HL-60 (cell line): ENCODE measurements at regions not wholly inside any gene's neighbourhood (a gene's known extent, or its start where the extent isn't known, plus 50 kb on each side); places are given as distances from the start of the nearest gene placed in this dataset.
A peak's percentile ranks its signal among the peaks of the same experiment; 100 is the strongest.

ENCODE experiments used
- DNase-seq, 2 experiments: peaks; one replicate each; pipeline ENCODE4 v3.0.0-alpha.2; 2010 to 2020; ENCODE audit warnings: low read depth in 1 of 2, low spot score in 1 of 2
- H3K27ac ChIP-seq: fragments of 250-450 bp; sonication (Bioruptor Pico); replicated peaks from 2 replicates; pipeline ENCODE4 v1.5.1; 2020; ENCODE audit warnings: mild to moderate bottlenecking, moderate library complexity
- H3K27me3 ChIP-seq: fragments of 250-450 bp; sonication (Bioruptor Pico); 2 replicates; pipeline ENCODE4 v1.5.1; 2021; ENCODE audit warnings: mild to moderate bottlenecking, moderate library complexity; ENCODE audit not compliant: insufficient read depth, poor library complexity, severe bottlenecking
- H3K4me3 ChIP-seq: replicated peaks from 2 replicates; pipeline ENCODE4 v1.5.1; 2011; ENCODE audit warnings: mild to moderate bottlenecking, control low read depth, low read length; ENCODE audit not compliant: insufficient read depth
- CTCF ChIP-seq: IDR thresholded peaks from one replicate; pipeline ENCODE4 v1.5.1; 2011; ENCODE audit warnings: low read length, control low read depth, inconsistent platforms; ENCODE audit not compliant: insufficient read depth
- GABPA ChIP-seq: IDR thresholded peaks from 2 replicates; pipeline ENCODE4 v1.6.1; 2012; ENCODE audit warnings: low read depth
- POLR2AphosphoS5 ChIP-seq: IDR thresholded peaks from 2 replicates; pipeline ENCODE4 v1.6.1; 2012; ENCODE audit warnings: low read depth
- REST ChIP-seq: IDR thresholded peaks from 2 replicates; pipeline ENCODE4 v1.6.1; 2012; ENCODE audit warnings: low read depth; ENCODE audit not compliant: insufficient replicate concordance
- SPI1 ChIP-seq: IDR thresholded peaks from 2 replicates; pipeline ENCODE4 v1.6.1; 2012; ENCODE audit warnings: low read depth, mild to moderate bottlenecking, borderline replicate concordance

DNA sequence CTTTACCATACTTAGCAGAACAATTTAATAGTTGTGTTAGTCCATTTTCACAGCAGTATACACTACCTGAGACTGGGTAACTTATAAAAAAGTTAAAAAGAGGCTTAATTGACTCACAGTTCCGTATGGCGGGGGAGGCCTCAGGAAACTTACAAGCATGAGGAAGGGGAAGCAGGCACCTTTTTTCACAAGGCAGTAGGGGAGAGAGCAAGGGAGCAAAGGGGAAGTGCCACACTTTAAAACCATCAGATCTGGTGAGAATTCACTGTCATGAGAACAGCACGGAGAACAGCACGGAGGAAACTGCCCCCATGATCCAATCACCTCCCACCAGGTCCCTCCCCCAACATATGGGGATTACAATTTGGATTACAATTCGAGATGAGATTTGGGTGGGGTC is 269.9 kb downstream of the MTRR start:
- Histone ChIP-seq H3K27me3 (no peaks in the 10 kb centered on the region), H3K4me3 (no peak overlapping the region), H3K27ac (peak overlapping the region; percentile 23; the same call in 1 of the 2 replicates)
- TF ChIP-seq SPI1 (peak; percentile 94), REST (no peak)
- peak; percentile 47 to 70 for DNase-seq

DNA sequence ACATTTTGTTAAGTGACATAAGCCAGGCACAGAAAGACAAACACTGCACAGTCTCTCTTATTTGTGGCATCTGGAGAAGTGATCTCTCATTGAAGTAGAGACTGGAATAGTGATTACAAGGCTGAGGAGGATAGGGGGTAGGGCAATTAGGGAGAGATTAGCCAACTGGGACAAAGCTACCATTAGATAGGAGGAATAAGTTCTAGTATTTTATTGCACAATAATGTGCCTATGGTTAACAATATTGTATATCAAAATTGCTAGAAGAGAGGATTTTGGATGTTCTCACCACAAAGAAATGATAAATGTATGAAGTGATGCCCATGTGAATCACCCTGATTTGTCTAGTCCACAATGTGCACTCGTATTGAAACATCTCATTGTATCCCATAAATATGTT is 281.8 kb downstream of the MTRR start:
- Histone ChIP-seq H3K27me3 (no peaks in the 10 kb centered on the region), H3K27ac (no peak overlapping the region), H3K4me3 (no peak overlapping the region)
- no peak for DNase-seq
- no peak for TF ChIP-seq GABPA
- TF ChIP-seq POLR2AphosphoS5, result no peak
- TF ChIP-seq CTCF, result no peak
- no peak for TF ChIP-seq SPI1
- TF ChIP-seq REST, result no peak

- no peak overlapping the region for H3K4me3 ChIP-seq
- DNase-seq, result no peak
- H3K27ac ChIP-seq, result no peak overlapping the region
- TF ChIP-seq GABPA, result no peak
- no peak for TF ChIP-seq SPI1
- TF ChIP-seq CTCF, result no peak
- TF ChIP-seq REST, result no peak
- no peak for TF ChIP-seq POLR2AphosphoS5
- H3K27me3 ChIP-seq, result no peaks in the 10 kb centered on the region
Observed at GRCh38 chr5:8156706-8157105, 287.8 kb downstream of the MTRR start.

- DNase-seq, result no peak
- Histone ChIP-seq H3K27me3 (no peaks in the 10 kb centered on the region), H3K4me3 (no peak overlapping the region), H3K27ac (no peak overlapping the region)
- TF ChIP-seq POLR2AphosphoS5 (no peak), GABPA (no peak), CTCF (no peak), SPI1 (no peak), REST (no peak)
Observed at GRCh38 chr5:8157320-8157822, 288.4 kb downstream of the MTRR start.
